HEK293T (cell line): ENCODE measurements at regions not wholly inside any gene's neighbourhood (a gene's known extent, or its start where the extent isn't known, plus 50 kb on each side); places are given as distances from the start of the nearest gene placed in this dataset.

ENCODE experiments used
- BHLHE40 ChIP-seq: fragments of 450-650 bp; IDR thresholded peaks from 2 replicates; pipeline ENCODE4 v1.6.1; 2016; ENCODE audit warnings: mild to moderate bottlenecking, moderate library complexity, borderline replicate concordance
- CTBP1 ChIP-seq: fragments of 450-650 bp; IDR thresholded peaks from 2 replicates; pipeline ENCODE4 v1.6.1; 2016; ENCODE audit warnings: borderline replicate concordance
- ELF4 ChIP-seq: fragments of 450-650 bp; IDR thresholded peaks from 2 replicates; pipeline ENCODE4 v1.6.1; 2017; ENCODE audit warnings: antibody characterized with exemption
- FOXA1 ChIP-seq: fragments of 450-650 bp; IDR thresholded peaks from 2 replicates; pipeline ENCODE4 v1.6.1; 2016; ENCODE audit warnings: mild to moderate bottlenecking
- FOXK2 ChIP-seq: fragments of 450-650 bp; IDR thresholded peaks from 2 replicates; pipeline ENCODE4 v1.6.1; 2016; ENCODE audit warnings: mild to moderate bottlenecking
- FOXM1 ChIP-seq: fragments of 450-650 bp; IDR thresholded peaks from 2 replicates; pipeline ENCODE4 v1.6.1; 2017; ENCODE audit warnings: mild to moderate bottlenecking, borderline replicate concordance
- HDGF ChIP-seq: fragments of 450-650 bp; IDR thresholded peaks from 2 replicates; pipeline ENCODE4 v1.6.1; 2017; ENCODE audit warnings: antibody characterized with exemption, borderline replicate concordance
- L3MBTL2 ChIP-seq: fragments of 450-650 bp; conservative IDR thresholded peaks from 2 replicates; pipeline ENCODE4 v1.6.1; 2016; ENCODE audit warnings: mild to moderate bottlenecking
- LEF1 ChIP-seq: fragments of 450-650 bp; IDR thresholded peaks from 2 replicates; pipeline ENCODE4 v1.6.1; 2017; ENCODE audit warnings: mild to moderate bottlenecking, borderline replicate concordance
- NFRKB ChIP-seq: fragments of 450-650 bp; IDR thresholded peaks from 2 replicates; pipeline ENCODE4 v1.6.1; 2016; ENCODE audit warnings: mild to moderate bottlenecking, moderate library complexity
- SP1 ChIP-seq: fragments of 450-650 bp; IDR thresholded peaks from 2 replicates; pipeline ENCODE4 v1.6.1; 2017
- SUZ12 ChIP-seq: fragments of 450-650 bp; IDR thresholded peaks from 2 replicates; pipeline ENCODE4 v1.6.1; 2016; ENCODE audit warnings: mild to moderate bottlenecking
- TARDBP ChIP-seq: fragments of 450-650 bp; IDR thresholded peaks from 2 replicates; pipeline ENCODE4 v1.6.1; 2016
- TF ChIP-seq, protein P1 (sequence below): fragments of 450-650 bp; IDR thresholded peaks from 2 replicates; pipeline ENCODE4 v1.6.1; 2016

DNA sequence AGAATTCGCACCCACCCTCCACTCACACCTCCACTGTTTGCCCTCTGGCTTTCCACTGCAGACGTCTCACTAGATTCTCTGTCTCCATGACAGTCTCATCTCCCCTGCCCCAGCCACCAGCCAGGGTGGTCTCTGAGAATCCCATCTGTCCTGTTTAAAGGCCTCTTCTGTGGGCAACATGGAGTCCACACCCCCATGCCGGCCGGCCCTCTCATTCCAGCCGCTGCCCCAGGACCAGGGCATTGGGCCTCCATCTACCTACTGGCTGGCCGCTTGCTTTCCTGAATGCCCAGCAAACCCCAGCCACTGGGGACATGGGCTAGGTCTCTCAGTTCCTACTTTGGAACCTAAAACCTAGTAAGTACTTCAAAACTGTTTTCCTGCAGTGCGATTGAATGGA is 65.6 kb upstream of the RUFY1 start:
- TF ChIP-seq FOXK2 (no peak), L3MBTL2 (no peak), TARDBP (no peak), CTBP1 (no peak), NFRKB (no peak), BHLHE40 (no peak), SP1 (no peak), FOXM1 (no peak), FOXA1 (no peak), SUZ12 (no peak), ELF4 (no peak), LEF1 (no peak), HDGF (no peak)
- TF ChIP-seq, protein P1, sequence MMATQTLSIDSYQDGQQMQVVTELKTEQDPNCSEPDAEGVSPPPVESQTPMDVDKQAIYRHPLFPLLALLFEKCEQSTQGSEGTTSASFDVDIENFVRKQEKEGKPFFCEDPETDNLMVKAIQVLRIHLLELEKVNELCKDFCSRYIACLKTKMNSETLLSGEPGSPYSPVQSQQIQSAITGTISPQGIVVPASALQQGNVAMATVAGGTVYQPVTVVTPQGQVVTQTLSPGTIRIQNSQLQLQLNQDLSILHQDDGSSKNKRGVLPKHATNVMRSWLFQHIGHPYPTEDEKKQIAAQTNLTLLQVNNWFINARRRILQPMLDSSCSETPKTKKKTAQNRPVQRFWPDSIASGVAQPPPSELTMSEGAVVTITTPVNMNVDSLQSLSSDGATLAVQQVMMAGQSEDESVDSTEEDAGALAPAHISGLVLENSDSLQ, result no peak
